Activated CD8-positive, alpha-beta T cell treated with anti-CD3 and anti-CD28 coated beads, Interleukin-2, amount 10 ng/mL, durations not matched to agents 7 days and 5 days (primary cell): ENCODE measurements at regions not wholly inside any gene's neighbourhood (a gene's known extent, or its start where the extent isn't known, plus 50 kb on each side); places are given as distances from the start of the nearest gene placed in this dataset.
"Not testable (repeated sequence)": the region's sequence is repeated elsewhere in the genome, so short reads cannot be mapped to it uniquely, and the experiment has no call there.

Source experiments
- ATAC-seq: fragments of 150-1000 bp; cut with Tn5 transposase; one replicate; pipeline ENCODE4 v1.10.0; 2021; ENCODE audit warnings: moderate library complexity
- CTCF ChIA-PET: fragments of 350-600 bp; sonication (Branson Sonifier 250); formaldehyde crosslinking; loops from one replicate; lab custom pipeline; 2021; ENCODE audit warnings: antibody characterized with exemption; lab: Charles Lee
- POLR2A ChIA-PET: fragments of 350-600 bp; sonication (Branson Sonifier 250); formaldehyde crosslinking; loops from one replicate; lab custom pipeline; 2021; ENCODE audit warnings: antibody characterized with exemption; lab: Charles Lee
- DNase-seq: peaks from one replicate; pipeline ENCODE4 v3.0.0-alpha.2; 2020
- H3K27ac Mint-ChIP-seq: one replicate; pipeline ENCODE4 v1.8.0; 2021; ENCODE audit warnings: mild to moderate bottlenecking, mixed read lengths
- H3K27me3 Mint-ChIP-seq: one replicate; pipeline ENCODE4 v1.8.0; 2021; ENCODE audit warnings: low read depth, mixed read lengths
- H3K36me3 Mint-ChIP-seq: one replicate; pipeline ENCODE4 v1.8.0; 2021; ENCODE audit warnings: low read depth, mixed read lengths
- H3K4me1 Mint-ChIP-seq: one replicate; pipeline ENCODE4 v1.8.0; 2021; ENCODE audit warnings: low read depth, mixed read lengths
- H3K4me3 Mint-ChIP-seq: one replicate; pipeline ENCODE4 v1.8.0; 2021; ENCODE audit warnings: mild to moderate bottlenecking, mixed read lengths
- H3K9me3 Mint-ChIP-seq: one replicate; pipeline ENCODE4 v1.8.0; 2022; ENCODE audit warnings: mixed read lengths; ENCODE audit not compliant: insufficient read depth

GRCh38 chr20:19909725-19910124 is 107.4 kb upstream of the NAA20 start:
- no peaks in the 10 kb centered on the region for H3K9me3 Mint-ChIP-seq
- no peak overlapping the region for H3K27ac Mint-ChIP-seq
- ATAC-seq (no peak), DNase-seq (no peak)
- H3K4me1 Mint-ChIP-seq, result no peaks in the 10 kb centered on the region
- H3K36me3 Mint-ChIP-seq, result no peaks in the 10 kb centered on the region
- POLR2A ChIA-PET, result no interaction called here
- no peak overlapping the region for H3K4me3 Mint-ChIP-seq
- CTCF ChIA-PET, result no interaction called here
- H3K27me3 Mint-ChIP-seq, result no peaks in the 10 kb centered on the region

DNA sequence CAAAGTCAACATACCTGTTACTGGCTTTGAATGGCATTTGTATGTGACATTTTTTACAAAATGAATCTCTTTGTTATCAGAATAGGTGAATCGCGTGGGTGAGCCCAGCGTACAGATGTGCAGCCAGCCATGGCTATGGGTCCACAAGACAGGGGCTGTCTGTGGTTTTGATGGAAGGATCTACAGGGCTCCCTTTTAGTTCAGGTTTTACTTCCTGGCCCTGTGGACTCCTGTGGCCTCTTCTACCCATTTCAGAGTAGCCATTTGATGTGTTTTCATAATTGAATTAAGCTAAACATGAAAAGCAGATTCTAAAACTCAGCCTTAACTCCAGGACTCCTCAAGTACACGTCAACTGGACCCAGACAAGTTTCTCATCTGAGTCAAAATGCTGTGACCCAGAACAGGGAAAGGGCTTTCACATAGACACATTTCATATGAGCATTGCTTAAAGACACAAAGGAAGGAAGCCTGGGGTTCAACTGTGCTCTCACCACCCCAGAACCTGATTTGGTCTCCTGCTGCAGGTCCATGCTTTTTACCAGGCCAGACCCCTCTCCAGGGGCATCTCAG is 105.3 kb upstream of the NAA20 start:
- Mint-ChIP-seq H3K9me3 (no peaks in the 10 kb centered on the region), H3K4me3 (no peak overlapping the region), H3K4me1 (no peaks in the 10 kb centered on the region), H3K27ac (no peak overlapping the region), H3K27me3 (no peaks in the 10 kb centered on the region), H3K36me3 (no peaks in the 10 kb centered on the region)
- ATAC-seq (no peak), DNase-seq (no peak)
- CTCF ChIA-PET, result no interaction called here
- POLR2A ChIA-PET, result no interaction called here

- no peak overlapping the region for H3K4me3 Mint-ChIP-seq
- ATAC-seq, result no peak
- H3K27me3 Mint-ChIP-seq, result peaks cover 5% of the 10 kb centered on the region
- ChIA-PET CTCF (no interaction called here), POLR2A (no interaction called here)
- H3K4me1 Mint-ChIP-seq, result no peaks in the 10 kb centered on the region
- H3K9me3 Mint-ChIP-seq, result no peaks in the 10 kb centered on the region
- DNase-seq, result no peak
- H3K27ac Mint-ChIP-seq, result no peak overlapping the region
- no peaks in the 10 kb centered on the region for H3K36me3 Mint-ChIP-seq
Observed at GRCh38 chr20:19913349-19913748, 103.8 kb upstream of the NAA20 start.

DNA sequence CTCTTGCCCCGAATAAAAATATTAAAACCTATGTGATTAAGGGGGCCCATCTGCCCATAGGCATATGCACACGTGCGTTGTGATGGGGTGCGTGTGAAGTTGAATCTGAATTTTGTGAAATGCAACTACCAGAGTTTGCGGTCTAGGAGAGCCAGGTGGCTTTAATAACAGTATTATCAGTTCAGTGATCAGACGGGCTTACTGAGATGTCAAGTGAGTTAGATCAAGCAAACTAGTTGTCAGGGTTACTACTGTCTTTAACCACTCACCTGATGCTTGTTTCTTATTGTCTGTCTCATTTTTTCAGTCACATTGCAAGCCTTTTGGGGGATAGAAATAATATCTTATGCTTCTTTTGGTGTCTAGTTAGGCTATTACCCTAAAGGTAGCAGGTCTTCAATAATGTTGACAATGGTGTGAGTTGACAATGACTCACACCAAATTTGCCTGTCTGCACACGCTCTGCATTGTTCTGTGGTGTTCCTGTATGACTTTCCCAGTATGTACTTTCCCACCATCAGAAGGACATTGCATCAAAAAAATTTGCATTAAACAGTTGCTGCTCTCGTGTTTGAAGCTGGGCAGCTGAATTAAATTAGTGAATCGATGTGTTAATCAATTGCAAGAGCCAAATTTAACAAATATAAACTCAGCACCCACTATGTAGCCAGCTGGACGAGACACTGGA is 103.1 kb upstream of the NAA20 start:
- POLR2A ChIA-PET, result no interaction called here
- no peaks in the 10 kb centered on the region for H3K4me1 Mint-ChIP-seq
- DNase-seq, result no peak
- no peak for ATAC-seq
- CTCF ChIA-PET, result no interaction called here
- no peak overlapping the region for H3K4me3 Mint-ChIP-seq
- no peak overlapping the region for H3K27ac Mint-ChIP-seq
- no peaks in the 10 kb centered on the region for H3K9me3 Mint-ChIP-seq
- peaks cover 5% of the 10 kb centered on the region for H3K27me3 Mint-ChIP-seq
- no peaks in the 10 kb centered on the region for H3K36me3 Mint-ChIP-seq

DNA sequence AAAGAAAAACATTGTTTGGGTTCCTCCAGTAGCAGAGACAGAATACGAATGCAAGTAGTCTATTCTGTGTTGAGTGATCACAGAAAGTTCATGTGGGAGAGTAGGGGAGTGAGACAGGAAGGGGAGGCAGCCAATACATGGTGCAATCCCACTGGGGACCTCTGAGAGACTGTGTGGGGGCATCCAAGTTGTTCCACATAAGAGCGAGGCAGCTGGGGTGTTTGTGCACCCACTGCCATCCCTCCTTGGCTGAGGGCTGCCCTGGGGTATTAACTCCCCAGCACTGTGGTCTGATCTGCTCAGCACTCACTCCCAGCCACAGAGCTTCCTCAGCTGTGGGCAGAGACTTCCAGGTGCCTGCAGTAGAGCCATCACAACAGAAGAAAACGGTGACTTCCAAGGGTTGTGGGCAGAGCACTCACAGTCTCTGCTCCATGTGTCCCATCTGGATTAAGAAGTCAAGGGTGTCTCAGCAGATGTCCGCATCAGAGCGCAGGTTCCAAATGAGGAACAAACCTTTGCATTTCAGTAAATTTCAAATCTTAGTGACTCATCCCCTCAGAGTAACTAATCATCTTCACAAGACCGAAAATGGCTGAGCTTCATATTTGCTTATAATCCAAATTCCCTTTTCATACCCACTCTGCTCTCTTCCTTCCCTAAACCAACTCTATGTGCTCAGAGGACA is 101.9 kb upstream of the NAA20 start:
- ChIA-PET CTCF (no interaction called here), POLR2A (no interaction called here)
- ATAC-seq, result no peak

GRCh38 chr20:19916531-19917485 is 100.4 kb upstream of the NAA20 start:
- ChIA-PET POLR2A (interaction anchor here (0.6 kb wide), 1 partner anchor 28 kb away, joined by 3 read pairs; no protein-coding TSS in a partner anchor), CTCF (no interaction called here)
- Mint-ChIP-seq H3K27ac (no peak overlapping the region), H3K27me3 (peaks cover 5% of the 10 kb centered on the region), H3K9me3 (no peaks in the 10 kb centered on the region), H3K36me3 (no peaks in the 10 kb centered on the region), H3K4me1 (no peaks in the 10 kb centered on the region), H3K4me3 (no peak overlapping the region)
- DNase-seq (no peak), ATAC-seq (no peak)

More for the DNA sequence above, 101.9 kb upstream of the NAA20 start:
- H3K4me1 Mint-ChIP-seq, result no peaks in the 10 kb centered on the region
- no peaks in the 10 kb centered on the region for H3K36me3 Mint-ChIP-seq
- no peak for DNase-seq
- H3K9me3 Mint-ChIP-seq, result no peaks in the 10 kb centered on the region
- peaks cover 5% of the 10 kb centered on the region for H3K27me3 Mint-ChIP-seq
- no peak overlapping the region for H3K4me3 Mint-ChIP-seq
- no peak overlapping the region for H3K27ac Mint-ChIP-seq

GRCh38 chr20:19918965-19919329 is 98.2 kb upstream of the NAA20 start:
- Mint-ChIP-seq H3K4me3 (no peak overlapping the region), H3K4me1 (no peaks in the 10 kb centered on the region), H3K27ac (no peak overlapping the region), H3K27me3 (peaks cover 5% of the 10 kb centered on the region), H3K9me3 (no peaks in the 10 kb centered on the region), H3K36me3 (no peaks in the 10 kb centered on the region)
- ChIA-PET POLR2A (no interaction called here), CTCF (no interaction called here)
- no peak for DNase-seq
- ATAC-seq, result no peak

GRCh38 chr20:19920381-19921138 is 96.6 kb upstream of the NAA20 start:
- POLR2A ChIA-PET, result no interaction called here
- Mint-ChIP-seq H3K36me3 (no peaks in the 10 kb centered on the region), H3K27ac (no peak overlapping the region), H3K27me3 (peaks cover 5% of the 10 kb centered on the region), H3K9me3 (no peaks in the 10 kb centered on the region), H3K4me1 (no peaks in the 10 kb centered on the region), H3K4me3 (no peak overlapping the region)
- ATAC-seq (no peak), DNase-seq (no peak)
- CTCF ChIA-PET, result no interaction called here

- POLR2A ChIA-PET, result no interaction called here
- Mint-ChIP-seq H3K36me3 (no peaks in the 10 kb centered on the region), H3K27me3 (peaks cover 5% of the 10 kb centered on the region), H3K27ac (no peak overlapping the region), H3K9me3 (no peaks in the 10 kb centered on the region), H3K4me3 (no peak overlapping the region), H3K4me1 (no peaks in the 10 kb centered on the region)
- CTCF ChIA-PET, result no interaction called here
- no peak for ATAC-seq
- DNase-seq, result no peak
Observed at GRCh38 chr20:19921284-19921793, 95.8 kb upstream of the NAA20 start.

DNA sequence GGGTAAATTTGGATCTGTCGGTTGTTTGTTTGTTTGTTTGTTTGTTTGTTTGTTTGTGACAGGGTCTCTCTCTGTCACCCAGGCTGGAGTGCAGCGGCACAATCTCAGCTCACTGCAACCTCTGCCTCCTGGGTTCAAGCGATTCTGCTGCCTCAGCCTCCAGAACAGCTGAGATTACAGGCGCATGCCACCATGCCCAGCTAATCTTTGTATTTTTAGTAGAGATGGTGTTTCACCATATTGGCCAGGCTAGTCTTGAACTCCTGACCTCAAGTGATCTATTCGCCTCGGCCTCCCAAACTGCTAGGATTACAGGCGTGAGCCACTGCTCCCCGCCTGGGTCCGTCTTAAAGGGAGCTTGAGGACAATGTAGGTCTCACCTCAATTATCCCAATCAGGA is 95.3 kb upstream of the NAA20 start:
- DNase-seq, H3K4me1 Mint-ChIP-seq, POLR2A ChIA-PET, CTCF ChIA-PET, H3K4me3 Mint-ChIP-seq, H3K36me3 Mint-ChIP-seq, H3K27me3 Mint-ChIP-seq, H3K27ac Mint-ChIP-seq, ATAC-seq, H3K9me3 Mint-ChIP-seq: not testable (repeated sequence)

DNA sequence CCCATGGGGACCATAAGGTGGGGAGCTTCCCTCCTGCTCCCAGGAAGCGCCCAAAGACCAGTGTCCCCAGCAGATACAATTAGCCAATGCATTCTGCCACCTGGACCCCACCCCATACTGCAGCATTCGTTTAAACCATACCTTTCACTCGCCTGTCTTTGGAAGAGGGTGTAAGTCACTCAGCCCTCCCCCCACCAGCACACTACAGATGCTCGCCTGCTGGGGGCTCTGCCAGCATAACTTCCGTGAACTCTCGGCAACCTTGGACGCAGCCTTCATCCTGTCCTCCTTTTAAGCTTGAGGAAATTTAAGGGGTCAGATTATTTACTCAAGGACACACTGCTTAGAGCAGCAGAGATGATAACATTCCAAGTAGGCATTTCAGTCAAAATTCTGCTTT is 94.4 kb upstream of the NAA20 start:
- Mint-ChIP-seq H3K27ac (no peak overlapping the region), H3K36me3 (no peaks in the 10 kb centered on the region), H3K4me1 (no peaks in the 10 kb centered on the region), H3K4me3 (no peak overlapping the region), H3K27me3 (peaks cover 5% of the 10 kb centered on the region), H3K9me3 (no peaks in the 10 kb centered on the region)
- ChIA-PET CTCF (no interaction called here), POLR2A (no interaction called here)
- ATAC-seq, result no peak
- no peak for DNase-seq
